Fibroblast of mammary gland (primary cell): ENCODE measurements at regions not wholly inside any gene's neighbourhood (a gene's known extent, or its start where the extent isn't known, plus 50 kb on each side); places are given as distances from the start of the nearest gene placed in this dataset.

Experiments used
- DNase-seq: peaks from one replicate; pipeline ENCODE4 v3.0.0-alpha.2; 2010; ENCODE audit warnings: low read depth
- H3K4me3 ChIP-seq: 2 replicates; pipeline ENCODE4 v1.5.1; 2011; ENCODE audit warnings: low read depth, mild to moderate bottlenecking, low read length, moderate library complexity; ENCODE audit not compliant: control insufficient read depth
- TF ChIP-seq, protein P1 (sequence below): conservative IDR thresholded peaks from 2 replicates; pipeline ENCODE4 v1.5.1; 2011; ENCODE audit warnings: low read depth, low read length, inconsistent platforms; ENCODE audit not compliant: control insufficient read depth, insufficient read depth

- TF ChIP-seq, protein P1, sequence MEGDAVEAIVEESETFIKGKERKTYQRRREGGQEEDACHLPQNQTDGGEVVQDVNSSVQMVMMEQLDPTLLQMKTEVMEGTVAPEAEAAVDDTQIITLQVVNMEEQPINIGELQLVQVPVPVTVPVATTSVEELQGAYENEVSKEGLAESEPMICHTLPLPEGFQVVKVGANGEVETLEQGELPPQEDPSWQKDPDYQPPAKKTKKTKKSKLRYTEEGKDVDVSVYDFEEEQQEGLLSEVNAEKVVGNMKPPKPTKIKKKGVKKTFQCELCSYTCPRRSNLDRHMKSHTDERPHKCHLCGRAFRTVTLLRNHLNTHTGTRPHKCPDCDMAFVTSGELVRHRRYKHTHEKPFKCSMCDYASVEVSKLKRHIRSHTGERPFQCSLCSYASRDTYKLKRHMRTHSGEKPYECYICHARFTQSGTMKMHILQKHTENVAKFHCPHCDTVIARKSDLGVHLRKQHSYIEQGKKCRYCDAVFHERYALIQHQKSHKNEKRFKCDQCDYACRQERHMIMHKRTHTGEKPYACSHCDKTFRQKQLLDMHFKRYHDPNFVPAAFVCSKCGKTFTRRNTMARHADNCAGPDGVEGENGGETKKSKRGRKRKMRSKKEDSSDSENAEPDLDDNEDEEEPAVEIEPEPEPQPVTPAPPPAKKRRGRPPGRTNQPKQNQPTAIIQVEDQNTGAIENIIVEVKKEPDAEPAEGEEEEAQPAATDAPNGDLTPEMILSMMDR = no peak
- H3K4me3 ChIP-seq = no peak overlapping the region
- no peak for DNase-seq
These were observed 429.2 kb upstream of the IRAK1BP1 start for GRCh38 chr6:78438135-78438534.

DNA sequence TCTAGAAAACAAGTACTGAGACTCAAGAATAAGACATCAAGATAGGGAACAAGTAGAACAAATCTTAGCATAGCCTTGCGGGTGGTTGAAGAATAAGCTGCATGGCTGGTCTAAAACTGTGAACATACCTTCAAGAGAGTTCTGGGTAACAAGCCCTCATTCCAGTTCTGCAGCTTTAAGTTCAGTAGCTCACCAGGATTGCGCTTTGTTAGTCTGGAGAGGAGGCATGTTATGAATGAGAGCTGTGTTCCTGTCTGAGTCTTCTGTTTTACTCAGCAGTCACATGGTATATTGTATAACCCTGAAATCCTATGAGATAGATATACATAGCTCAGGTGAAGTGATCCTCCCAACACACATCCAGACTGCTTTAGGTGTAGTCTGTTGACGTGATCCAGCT lies 406.6 kb upstream of the IRAK1BP1 start:
- TF ChIP-seq, protein P1 = no peak
- no peak overlapping the region for H3K4me3 ChIP-seq
- no peak for DNase-seq

DNA sequence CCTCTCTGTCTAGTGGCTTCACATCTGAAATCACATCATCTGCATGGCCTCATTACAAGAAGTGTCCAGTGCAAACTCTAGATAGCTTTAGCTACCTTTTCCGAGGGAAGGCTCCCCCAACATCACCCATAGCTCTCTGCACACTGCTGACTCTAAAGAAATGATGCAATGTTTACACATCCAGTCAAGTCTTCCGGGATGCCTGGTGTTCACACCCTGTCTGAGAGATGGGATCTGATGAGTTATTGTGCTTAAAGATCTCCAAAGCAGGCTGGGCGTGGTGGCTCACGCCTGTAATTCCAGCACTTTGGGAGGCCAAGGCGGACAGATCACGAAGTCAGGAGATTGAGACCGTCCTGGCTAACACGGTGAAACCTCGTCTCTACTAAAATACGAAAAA lies 404.6 kb upstream of the IRAK1BP1 start:
- TF ChIP-seq, protein P1 = no peak
- DNase-seq = no peak
- H3K4me3 ChIP-seq = no peak overlapping the region

DNA sequence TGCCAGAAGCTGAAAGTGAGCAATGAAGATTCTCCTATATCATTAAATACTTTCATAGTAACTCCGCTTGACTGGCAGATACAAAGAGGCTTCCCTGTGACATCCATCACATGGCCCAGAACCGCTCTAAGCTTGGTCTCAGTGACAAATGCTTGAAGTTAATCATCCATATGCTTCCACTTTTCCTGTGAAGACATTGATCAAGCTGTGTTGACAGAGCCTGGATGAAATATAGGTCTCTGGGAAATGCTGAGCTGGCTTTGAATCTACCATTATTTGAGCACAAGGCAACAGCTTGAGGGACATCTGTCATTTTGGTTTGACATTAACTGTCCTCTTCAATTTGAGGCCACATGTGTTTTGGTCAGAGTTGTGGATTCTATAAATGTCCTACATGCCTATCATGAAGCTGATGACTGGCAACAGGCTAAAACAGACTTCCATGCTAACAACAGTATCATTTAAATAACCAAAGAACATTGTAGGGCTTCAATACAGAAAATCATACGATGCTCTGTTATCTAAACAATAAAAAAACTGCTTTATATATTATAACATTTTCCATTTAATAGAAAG lies 402.2 kb upstream of the IRAK1BP1 start:
- TF ChIP-seq, protein P1 = no peak
- no peak for DNase-seq
- no peak overlapping the region for H3K4me3 ChIP-seq

DNA sequence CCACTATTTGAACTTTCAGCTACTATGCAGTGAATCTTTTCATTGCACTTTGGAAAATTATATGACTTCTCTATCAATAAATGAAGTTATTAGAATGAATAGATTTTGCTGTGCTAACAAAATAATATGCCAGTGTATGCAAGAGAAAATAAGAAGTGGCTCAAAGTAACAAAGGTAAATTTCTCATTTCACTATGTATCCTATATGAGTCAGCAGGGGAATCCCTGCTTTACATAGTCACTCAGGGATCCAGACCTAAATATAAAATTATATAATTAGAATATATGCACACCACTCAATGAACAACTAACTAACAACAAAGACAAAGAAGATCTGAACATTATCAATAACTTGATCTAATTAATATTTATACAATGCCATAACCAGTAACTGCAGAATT lies 390.8 kb upstream of the IRAK1BP1 start:
- DNase-seq = no peak
- H3K4me3 ChIP-seq = no peak overlapping the region
- TF ChIP-seq, protein P1 = no peak

DNA sequence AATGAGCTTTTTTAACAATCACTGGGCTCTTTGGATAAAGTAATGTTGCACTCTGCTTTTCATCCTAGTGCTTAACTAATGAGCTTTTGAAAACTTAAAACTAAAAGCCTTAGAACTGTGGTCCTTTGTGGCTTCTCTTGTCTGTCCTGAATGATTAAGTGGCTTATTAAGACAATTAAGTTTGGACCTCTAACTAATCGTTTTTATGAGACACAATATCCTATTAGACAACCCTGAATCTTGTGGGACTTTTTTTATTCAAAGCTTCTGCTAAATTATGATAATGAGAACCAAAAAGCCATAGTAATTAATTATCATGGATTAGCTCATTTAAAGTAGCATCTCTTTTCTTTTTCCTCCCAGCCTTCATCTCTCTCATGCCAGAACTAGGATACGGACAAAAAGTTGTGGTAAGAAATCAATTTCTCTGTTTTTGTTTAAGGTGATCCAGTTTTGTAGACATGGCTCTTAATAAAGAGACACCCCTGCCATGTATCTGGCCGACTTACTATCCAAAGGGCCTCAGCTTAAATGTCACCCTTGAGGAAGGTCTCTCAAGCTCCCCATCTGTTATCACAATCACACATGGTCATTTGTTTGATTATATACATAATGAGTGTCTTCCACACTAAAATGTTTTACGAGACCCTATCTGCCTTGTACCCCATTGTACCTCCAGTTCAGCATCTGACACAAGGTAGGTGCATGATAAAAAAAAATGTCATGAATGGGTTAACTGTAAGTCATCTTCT lies 384.4 kb upstream of the IRAK1BP1 start:
- H3K4me3 ChIP-seq = no peak overlapping the region
- TF ChIP-seq, protein P1 = no peak
- no peak for DNase-seq
